CD4-positive, alpha-beta T cell treated with Interleukin-15 for 4 hours (primary cell): ENCODE measurements at regions not wholly inside any gene's neighbourhood (a gene's known extent, or its start where the extent isn't known, plus 50 kb on each side); places are given as distances from the start of the nearest gene placed in this dataset.
"Not testable (repeated sequence)": the region's sequence is repeated elsewhere in the genome, so short reads cannot be mapped to it uniquely, and the experiment has no call there.

Experiments used
- DNase-seq: peaks from one replicate; pipeline ENCODE4 v3.0.0-alpha.2; 2020; ENCODE audit warnings: low spot score

- not testable (repeated sequence) for DNase-seq
Observed at GRCh38 chr1:25171013-25171412, 61.3 kb downstream of the SYF2 start.

GRCh38 chr1:25170439-25170838, 61.9 kb downstream of the SYF2 start:
- DNase-seq = no peak

GRCh38 chr1:25169610-25170009, 62.7 kb downstream of the SYF2 start:
- DNase-seq = no peak

DNA sequence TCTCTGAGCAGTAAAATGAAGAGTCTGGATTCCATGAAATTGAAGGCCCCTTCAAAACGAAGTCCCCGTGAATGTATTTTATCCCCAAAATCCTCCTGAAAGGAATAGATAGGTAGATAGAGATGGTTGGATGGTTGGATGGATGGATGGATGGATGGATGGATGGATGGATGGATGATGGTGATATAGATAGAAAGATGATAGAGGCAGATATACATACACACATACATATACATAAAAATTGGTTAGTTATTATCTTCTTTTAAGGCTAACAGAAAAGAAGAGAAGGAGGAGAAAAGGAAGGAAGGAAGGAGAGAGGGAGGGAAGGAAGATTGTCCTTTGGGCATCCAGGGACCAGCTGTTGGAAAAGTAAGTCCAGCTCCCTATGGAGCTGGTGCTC, 63.1 kb downstream of the SYF2 start:
- no peak for DNase-seq

GRCh38 chr1:25168193-25169071, 63.9 kb downstream of the SYF2 start:
- DNase-seq = no peak

DNA sequence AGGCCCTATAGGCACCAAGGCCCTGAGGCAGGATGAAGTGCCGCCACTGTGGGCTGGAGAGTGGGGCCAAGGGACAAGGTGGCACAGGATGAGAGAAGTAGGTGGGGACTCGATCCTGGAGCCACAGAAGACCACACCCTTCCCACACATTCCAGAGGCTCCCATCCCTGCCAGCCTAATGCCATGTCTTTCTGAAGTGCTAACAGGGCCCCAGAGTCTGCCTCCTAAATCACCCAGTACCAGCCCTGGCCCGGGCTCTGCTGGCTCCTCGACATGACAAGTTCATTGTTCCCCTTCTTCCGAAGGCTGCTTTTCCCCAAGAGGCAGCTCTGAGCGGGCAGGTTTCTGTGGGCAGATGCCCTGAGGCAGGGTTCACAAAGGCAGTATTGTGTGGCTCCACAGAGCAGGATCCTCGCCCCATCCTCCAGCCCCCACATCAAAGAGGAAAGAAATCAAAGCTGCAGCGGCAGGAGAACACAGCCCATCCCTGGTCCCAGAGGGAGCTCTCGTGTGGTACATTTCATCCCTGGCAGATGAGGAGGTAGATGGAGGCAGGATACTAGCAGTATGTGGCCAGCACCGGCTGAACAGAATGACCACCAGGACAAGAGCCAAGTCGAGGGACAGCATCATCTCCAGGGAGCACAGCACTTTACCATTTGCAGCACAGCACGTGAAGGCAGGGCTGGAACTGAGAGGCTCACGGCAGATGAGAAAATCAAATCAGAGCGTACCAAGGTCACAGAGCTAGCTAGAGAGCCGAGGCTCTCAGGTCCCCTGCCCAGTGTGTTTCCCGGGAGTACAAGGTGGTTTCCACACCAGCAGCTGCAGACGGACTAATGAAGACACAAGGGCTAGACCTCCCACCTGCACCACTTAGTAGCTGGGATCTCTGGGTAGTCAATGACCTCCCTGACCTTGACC, 64.8 kb downstream of the SYF2 start:
- DNase-seq = no peak

DNA sequence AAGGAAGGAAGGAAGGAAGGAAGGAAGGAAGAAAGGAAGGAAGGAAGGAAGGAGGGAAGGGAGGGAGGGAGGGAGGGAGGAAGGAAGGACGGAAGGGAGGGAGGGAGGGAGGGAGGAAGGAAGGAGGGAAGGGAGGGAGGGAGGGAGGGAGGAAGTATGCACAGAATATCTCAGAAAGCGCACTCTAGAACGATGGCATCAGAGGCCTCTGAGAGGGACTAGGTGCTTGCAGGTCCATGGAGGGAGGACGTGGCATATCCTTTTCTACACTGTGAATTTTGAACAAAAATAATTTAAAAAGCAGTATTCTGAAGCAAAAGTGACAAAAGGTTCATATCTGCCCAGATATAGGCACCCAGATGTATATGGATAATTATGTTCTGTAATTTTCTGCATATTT, 65.5 kb downstream of the SYF2 start:
- no peak for DNase-seq

- DNase-seq = no peak
Observed at GRCh38 chr1:25163986-25164385, 68.3 kb downstream of the SYF2 start.

- no peak for DNase-seq
Observed at GRCh38 chr1:25161981-25162380, 70.3 kb downstream of the SYF2 start.

DNA sequence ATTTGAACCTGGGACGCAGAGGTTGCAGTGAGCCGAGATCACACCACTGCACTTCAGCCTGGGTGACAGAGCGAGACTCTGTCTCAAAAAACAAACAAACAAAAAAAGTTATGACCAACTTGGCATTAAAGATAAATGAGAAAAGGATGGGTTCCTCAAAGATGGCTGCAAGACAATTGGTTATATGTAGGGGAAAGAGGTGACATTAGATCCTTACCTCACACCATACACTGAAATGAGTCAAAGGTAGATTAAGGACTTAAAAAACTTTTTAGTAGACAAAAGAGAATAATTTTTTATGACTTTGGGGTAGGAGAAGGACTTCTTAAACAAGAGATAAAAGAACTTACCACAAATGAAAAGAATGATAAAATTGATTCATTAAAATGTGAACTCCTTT, 74.5 kb downstream of the SYF2 start:
- DNase-seq = no peak

DNA sequence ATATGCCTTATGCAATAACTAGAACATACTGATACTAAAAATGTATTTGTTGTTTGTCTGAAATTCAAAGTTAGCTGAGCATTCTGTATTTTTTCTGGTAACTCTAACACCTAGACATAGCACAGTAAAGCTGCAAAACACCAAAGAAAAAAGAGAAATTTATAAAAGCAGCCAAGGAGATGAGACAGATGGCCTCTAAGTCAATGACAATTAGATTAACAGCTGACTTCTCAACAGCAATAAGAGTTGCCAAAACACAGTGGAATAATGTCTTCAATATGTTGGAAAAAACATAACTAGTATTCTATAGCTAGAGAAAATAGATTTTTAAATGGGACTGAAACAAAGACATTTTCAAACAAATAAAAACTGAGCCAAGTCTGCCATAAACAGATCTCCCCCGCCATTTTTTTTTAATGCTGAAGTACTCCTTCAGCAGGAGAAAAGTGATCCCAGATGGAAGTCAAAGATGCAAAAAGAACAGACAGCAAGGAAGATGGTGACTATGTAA, 81.3 kb downstream of the SYF2 start:
- no peak for DNase-seq

DNA sequence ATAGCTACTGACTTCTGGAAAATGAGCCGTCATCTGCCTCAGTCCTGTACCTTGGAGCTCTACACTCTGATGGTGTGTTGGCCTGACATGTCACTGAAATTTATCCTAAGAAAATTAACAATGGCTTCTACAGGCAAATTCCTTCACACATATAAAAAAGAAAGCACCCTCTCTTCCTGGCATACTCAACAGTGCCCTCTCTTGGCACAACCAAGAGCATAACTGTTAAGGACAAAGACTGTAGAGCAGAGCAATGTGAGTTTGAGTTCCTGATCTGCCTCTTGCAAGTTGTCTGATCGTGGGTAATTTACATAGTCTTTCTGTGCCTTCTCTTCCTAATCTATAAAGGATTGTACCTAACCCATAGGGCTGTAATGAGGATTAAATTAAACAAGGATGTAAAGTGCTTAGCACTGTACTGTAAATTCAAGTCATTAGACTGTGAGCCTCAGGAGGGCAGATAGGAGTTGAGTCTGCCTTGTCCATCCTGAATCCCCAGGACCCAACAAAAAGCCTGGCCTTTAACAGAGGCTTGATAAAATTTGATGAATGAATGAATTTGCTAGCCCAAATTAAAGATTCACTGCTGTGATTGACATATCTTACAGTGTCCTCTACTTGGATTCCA, 83.5 kb downstream of the SYF2 start:
- peak; percentile 48 for DNase-seq

- DNase-seq = no peak
Observed at GRCh38 chr1:25146451-25146855, 85.8 kb downstream of the SYF2 start.

GRCh38 chr1:25145775-25146393, 86.4 kb downstream of the SYF2 start:
- no peak for DNase-seq

DNA sequence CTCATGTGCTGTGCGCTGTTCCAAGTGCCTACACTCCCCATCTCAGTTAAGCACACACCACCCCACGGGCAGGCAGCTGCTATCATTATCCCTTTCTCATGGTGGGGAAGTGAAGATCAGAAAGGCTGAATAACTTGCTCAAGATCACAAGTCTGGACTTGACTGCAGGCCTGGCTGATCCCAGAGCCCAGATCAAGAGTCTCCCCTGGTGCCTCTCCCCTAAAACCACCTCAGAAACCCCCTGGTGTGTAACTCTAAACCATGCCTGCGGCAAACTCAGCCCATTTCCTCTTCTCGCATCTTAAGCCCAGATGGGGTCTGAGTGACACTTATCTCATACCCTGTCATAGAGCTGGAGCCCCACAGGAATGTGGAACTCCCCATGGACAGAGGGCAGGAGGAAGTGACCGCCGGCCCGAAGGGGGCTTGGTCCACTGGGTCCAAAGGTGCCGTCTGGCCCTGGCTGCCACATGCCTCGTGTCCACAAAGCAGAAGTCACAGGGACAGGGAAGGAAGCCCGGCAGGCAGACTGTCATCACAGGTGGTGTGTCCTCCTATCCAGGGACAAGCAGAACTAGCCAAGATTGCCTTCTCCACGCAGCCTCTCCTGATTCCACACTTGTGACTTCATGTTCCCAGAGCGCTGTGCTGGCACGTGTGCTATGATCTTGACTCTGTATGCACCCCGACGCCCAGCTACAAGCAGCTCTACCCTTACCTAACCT, 92.1 kb downstream of the SYF2 start:
- no peak for DNase-seq

- DNase-seq = no peak
Observed at GRCh38 chr1:25137521-25138395, 94.5 kb downstream of the SYF2 start.

GRCh38 chr1:25137106-25137505, 95.2 kb downstream of the SYF2 start:
- DNase-seq = no peak

DNA sequence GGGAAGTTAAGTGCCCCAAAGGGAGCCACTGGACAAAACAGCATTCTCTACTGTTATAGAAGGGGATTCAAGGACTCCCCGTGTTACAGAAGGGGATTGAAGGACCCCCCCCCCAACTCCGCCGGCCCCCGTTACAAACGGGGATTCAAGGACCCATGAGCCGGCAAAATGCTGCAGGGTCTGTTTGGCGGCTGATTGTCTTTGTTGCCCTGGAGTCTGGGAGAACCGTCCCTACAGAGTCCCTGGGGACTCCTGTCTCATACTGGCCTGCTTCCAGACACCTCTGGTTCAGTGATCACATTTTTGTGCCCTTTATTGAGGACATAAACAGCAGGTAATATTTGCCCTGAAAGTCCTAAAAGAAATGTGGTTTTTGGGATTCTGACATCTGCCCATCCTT, 96.4 kb downstream of the SYF2 start:
- DNase-seq = no peak

DNA sequence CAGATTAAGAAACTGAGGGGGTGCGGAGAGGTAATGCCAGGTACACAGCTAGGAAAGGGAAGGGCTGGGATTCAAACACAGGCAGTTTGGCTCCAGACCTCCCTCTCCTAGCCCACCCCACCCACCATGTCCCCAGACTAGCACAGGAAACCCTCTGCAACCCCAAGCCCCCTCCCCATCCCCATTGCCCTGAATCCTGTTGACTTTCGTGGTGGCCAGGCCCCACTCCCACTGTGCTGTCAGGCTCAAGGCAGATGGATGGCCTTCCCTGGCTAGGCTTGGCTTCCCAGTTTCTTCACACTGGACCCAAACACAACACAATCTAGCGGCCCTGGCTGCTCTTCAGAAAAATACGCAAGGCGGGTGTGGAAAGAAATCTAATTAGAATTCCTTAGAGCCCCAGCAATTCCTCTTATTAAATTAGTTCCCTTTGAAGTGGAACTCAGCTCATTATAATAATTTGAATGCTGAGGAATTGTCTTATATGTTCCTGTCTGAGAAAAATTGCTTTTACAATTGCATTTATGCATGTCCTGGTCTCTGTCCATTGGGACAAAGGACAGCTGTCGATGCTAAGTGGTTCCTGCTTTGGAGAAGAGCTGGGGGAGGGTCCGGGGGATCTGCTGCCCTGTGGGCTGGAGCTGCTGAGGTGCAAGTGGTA, 97.4 kb downstream of the SYF2 start:
- no peak for DNase-seq

GRCh38 chr1:25134307-25134706, 98.0 kb downstream of the SYF2 start:
- no peak for DNase-seq
